Coronary artery (tissue), 2 donors: ENCODE measurements at regions not wholly inside any gene's neighbourhood (a gene's known extent, or its start where the extent isn't known, plus 50 kb on each side); places are given as distances from the start of the nearest gene placed in this dataset.
A peak's percentile ranks its signal among the peaks of the same experiment; 100 is the strongest.

Source experiments
- DNase-seq: peaks from one replicate; pipeline ENCODE4 v3.0.0-alpha.2; 2017; ENCODE audit warnings: low spot score
- H3K27ac ChIP-seq, 2 donors: fragments of 200-600 bp; sonication (generic); one replicate each; pipeline ENCODE4 v1.5.1; 2016 to 2019
- H3K4me3 ChIP-seq: fragments of 200-600 bp; sonication (generic); 2 replicates; pipeline ENCODE4 v1.5.1; 2016; ENCODE audit warnings: mild to moderate bottlenecking, moderate library complexity
- TF ChIP-seq, protein P1 (sequence below): fragments of 200-600 bp; sonication (generic); IDR thresholded peaks from one replicate; pipeline ENCODE4 v1.5.1; 2019; ENCODE audit warnings: antibody characterized with exemption

- TF ChIP-seq, protein P1, sequence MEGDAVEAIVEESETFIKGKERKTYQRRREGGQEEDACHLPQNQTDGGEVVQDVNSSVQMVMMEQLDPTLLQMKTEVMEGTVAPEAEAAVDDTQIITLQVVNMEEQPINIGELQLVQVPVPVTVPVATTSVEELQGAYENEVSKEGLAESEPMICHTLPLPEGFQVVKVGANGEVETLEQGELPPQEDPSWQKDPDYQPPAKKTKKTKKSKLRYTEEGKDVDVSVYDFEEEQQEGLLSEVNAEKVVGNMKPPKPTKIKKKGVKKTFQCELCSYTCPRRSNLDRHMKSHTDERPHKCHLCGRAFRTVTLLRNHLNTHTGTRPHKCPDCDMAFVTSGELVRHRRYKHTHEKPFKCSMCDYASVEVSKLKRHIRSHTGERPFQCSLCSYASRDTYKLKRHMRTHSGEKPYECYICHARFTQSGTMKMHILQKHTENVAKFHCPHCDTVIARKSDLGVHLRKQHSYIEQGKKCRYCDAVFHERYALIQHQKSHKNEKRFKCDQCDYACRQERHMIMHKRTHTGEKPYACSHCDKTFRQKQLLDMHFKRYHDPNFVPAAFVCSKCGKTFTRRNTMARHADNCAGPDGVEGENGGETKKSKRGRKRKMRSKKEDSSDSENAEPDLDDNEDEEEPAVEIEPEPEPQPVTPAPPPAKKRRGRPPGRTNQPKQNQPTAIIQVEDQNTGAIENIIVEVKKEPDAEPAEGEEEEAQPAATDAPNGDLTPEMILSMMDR, result no peak
- Histone ChIP-seq H3K27ac (peak overlapping the region; percentile 78 to 89), H3K4me3 (no peak overlapping the region)
- DNase-seq, result peak; percentile 77
Observed at GRCh38 chr15:95266451-95267061, 1035.2 kb downstream of the MCTP2 start.

- H3K27ac ChIP-seq, result peak overlapping the region; percentile 78 to 89
- no peak for DNase-seq
- H3K4me3 ChIP-seq, result no peak overlapping the region
- TF ChIP-seq, protein P1, result no peak
Observed at GRCh38 chr15:95267481-95267880, 1036.1 kb downstream of the MCTP2 start.

- Histone ChIP-seq H3K4me3 (no peak overlapping the region), H3K27ac (peak overlapping the region; percentile 69 to 78)
- DNase-seq, result no peak
- TF ChIP-seq, protein P1, result no peak
Observed at GRCh38 chr15:95269242-95270183, 1038.2 kb downstream of the MCTP2 start.

DNA sequence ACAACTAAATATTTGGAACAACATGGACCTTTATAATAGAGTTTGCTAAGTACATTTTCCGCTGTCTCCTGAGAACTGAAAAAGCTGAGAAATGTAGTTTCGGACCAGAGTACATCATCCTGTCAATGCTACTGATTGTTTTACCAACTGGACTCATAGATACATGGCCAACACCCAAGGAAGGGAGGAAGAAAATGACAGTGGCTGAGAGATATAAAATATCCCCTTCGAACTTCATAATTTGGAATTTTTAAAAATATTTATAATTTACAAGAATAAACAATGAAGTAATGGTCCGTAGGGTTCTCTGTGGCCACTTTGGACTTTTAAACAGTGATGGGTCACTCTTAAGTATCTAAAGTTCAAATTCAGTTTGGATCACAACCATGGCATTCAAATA, 1042.7 kb downstream of the MCTP2 start:
- no peak overlapping the region for H3K27ac ChIP-seq
- TF ChIP-seq, protein P1, result no peak
- H3K4me3 ChIP-seq, result no peak overlapping the region
- DNase-seq, result no peak

GRCh38 chr15:95277266-95277665, 1045.9 kb downstream of the MCTP2 start:
- DNase-seq, result no peak
- peak overlapping the region; percentile 82 to 83 for H3K27ac ChIP-seq
- TF ChIP-seq, protein P1, result no peak
- no peak overlapping the region for H3K4me3 ChIP-seq

DNA sequence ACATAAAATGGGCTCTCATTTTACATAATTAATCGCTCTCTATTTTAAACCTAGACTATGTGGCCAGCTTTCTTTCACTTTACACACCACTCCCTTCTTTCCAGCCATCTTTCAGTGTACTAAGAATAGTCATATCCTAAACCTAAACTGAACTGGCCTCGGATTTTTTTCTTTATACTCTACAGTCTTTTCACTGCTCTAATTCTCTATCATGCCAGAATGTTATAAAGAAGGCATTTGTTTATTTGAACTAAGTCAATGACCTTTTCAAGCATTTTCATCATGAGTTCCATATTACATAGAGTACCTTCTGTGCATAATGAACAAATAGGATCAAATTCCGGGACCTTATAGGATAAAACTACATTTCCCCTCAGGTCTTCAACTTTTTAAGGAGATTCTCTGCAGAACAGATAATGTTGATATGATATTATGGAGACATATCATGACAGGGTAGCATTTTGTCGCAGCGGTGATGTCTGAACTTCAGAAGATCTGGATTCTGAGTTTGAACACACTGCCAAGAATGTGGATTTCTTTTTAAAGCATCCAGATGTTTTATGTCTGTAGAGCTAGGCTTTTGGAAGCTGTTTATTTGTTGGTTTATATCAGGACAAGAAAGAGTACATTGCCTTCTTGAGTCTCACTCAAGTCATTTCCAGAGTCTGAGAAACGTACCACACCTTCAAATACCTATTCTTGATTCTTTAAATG, 1047.3 kb downstream of the MCTP2 start:
- Histone ChIP-seq H3K27ac (peak overlapping the region; percentile 82 to 83), H3K4me3 (no peak overlapping the region)
- TF ChIP-seq, protein P1, result no peak
- no peak for DNase-seq
